H1 (cell line): ENCODE measurements at regions not wholly inside any gene's neighbourhood (a gene's known extent, or its start where the extent isn't known, plus 50 kb on each side); places are given as distances from the start of the nearest gene placed in this dataset.

ENCODE experiments used
- CTCF ChIA-PET: fragments of 300-600 bp; sonication (Branson Sonifier 250); formaldehyde crosslinking; loops from one replicate; lab custom pipeline; 2021; ENCODE audit not compliant: partially characterized antibody; lab: Charles Lee
- POLR2A ChIA-PET: fragments of 300-600 bp; sonication (Branson Sonifier 250); formaldehyde crosslinking; loops from one replicate; lab custom pipeline; 2021; ENCODE audit warnings: inconsistent platforms; ENCODE audit not compliant: partially characterized antibody; lab: Charles Lee
- DNase-seq, 2 experiments: peaks; one replicate each; pipeline versions ENCODE4 v3.0.0 to v3.0.0-alpha.2; 2010 to 2022; ENCODE audit warnings: low spot score in 2 of 2, low read depth in 1 of 2, mixed read lengths in 1 of 2
- FAIRE-seq: peaks from 2 replicates; lab custom pipeline; 2011; peaks lifted over from hg19 to GRCh38; lab: Jason Lieb, UNC
- H2AFZ ChIP-seq: 2 replicates; pipeline ENCODE4 v1.8.1; 2012; ENCODE audit warnings: low read length, inconsistent platforms
- H2AK5ac ChIP-seq: 2 replicates; pipeline ENCODE4 v1.6.1; 2013; ENCODE audit warnings: low read depth, low read length
- H2BK120ac ChIP-seq: replicated peaks from 2 replicates; pipeline ENCODE3; 2013; ENCODE audit warnings: low read depth, low read length, inconsistent platforms
- H2BK12ac ChIP-seq: 2 replicates; pipeline ENCODE4 v1.6.1; 2013; ENCODE audit warnings: low read depth, low read length
- H2BK15ac ChIP-seq: 2 replicates; pipeline ENCODE4 v1.6.1; 2013; ENCODE audit warnings: low read length
- H2BK20ac ChIP-seq: 2 replicates; pipeline ENCODE4 v1.6.1; 2013; ENCODE audit warnings: low read length
- H2BK5ac ChIP-seq: 2 replicates; pipeline ENCODE4 v1.6.1; 2013; ENCODE audit warnings: low read depth, low read length
- H3K14ac ChIP-seq: 2 replicates; pipeline ENCODE4 v1.6.1; 2013; ENCODE audit warnings: inconsistent platforms; ENCODE audit not compliant: insufficient read length
- H3K18ac ChIP-seq: 2 replicates; pipeline ENCODE4 v1.6.1; 2013; ENCODE audit warnings: low read length; ENCODE audit errors: extremely low read depth
- H3K23ac ChIP-seq: 2 replicates; pipeline ENCODE4 v1.6.1; 2013; ENCODE audit warnings: inconsistent platforms; ENCODE audit not compliant: insufficient read length
- H3K23me2 ChIP-seq: 2 replicates; pipeline ENCODE4 v1.6.1; 2013; ENCODE audit warnings: low read depth, low read length
- H3K27ac ChIP-seq: 2 replicates; pipeline ENCODE4 v1.6.1; 2011; ENCODE audit warnings: low read depth, low read length, inconsistent platforms
- H3K27me3 ChIP-seq, 4 experiments: replicated peaks in 1 of 4; 1 replicate in 1 of 4; 2 replicates in 3 of 4; pipeline versions ENCODE4 v1.6.1 to v1.8.1; 2011 to 2013; ENCODE audit warnings: low read length in 3 of 4, mild to moderate bottlenecking in 3 of 4, inconsistent platforms in 2 of 4, mixed read lengths in 2 of 4, moderate library complexity in 1 of 4; ENCODE audit not compliant: control insufficient read depth in 3 of 4, insufficient read depth in 3 of 4; ENCODE audit errors: extremely low read depth in 1 of 4
- H3K36me3 ChIP-seq, 4 experiments: 2 replicates each; pipeline versions ENCODE4 v1.6.1 to v1.8.1; 2011 to 2013; ENCODE audit warnings: mild to moderate bottlenecking in 4 of 4, low read length in 3 of 4, moderate library complexity in 2 of 4, control low read depth in 1 of 4, inconsistent platforms in 1 of 4; ENCODE audit not compliant: insufficient read depth in 4 of 4, control insufficient read depth in 2 of 4
- H3K4ac ChIP-seq: replicated peaks from 2 replicates; pipeline ENCODE3; 2013; ENCODE audit warnings: low read length, low read depth, mixed read lengths, inconsistent platforms; ENCODE audit not compliant: insufficient read length
- H3K4me1 ChIP-seq, 4 experiments: replicated peaks in 1 of 4; 1 replicate in 1 of 4; 2 replicates in 3 of 4; pipeline versions ENCODE4 v1.6.1 to v1.8.1; 2011 to 2013; ENCODE audit warnings: low read length in 3 of 4, inconsistent platforms in 2 of 4, mixed read lengths in 1 of 4; ENCODE audit not compliant: insufficient read depth in 4 of 4, control insufficient read depth in 3 of 4
- H3K4me2 ChIP-seq, 2 experiments: 2 replicates each; pipeline versions ENCODE4 v1.6.1 to v1.8.1; 2011 to 2013; ENCODE audit warnings: low read depth in 2 of 2, low read length in 2 of 2, control low read depth in 1 of 2, inconsistent platforms in 1 of 2, mild to moderate bottlenecking in 1 of 2; ENCODE audit not compliant: insufficient read depth in 1 of 2
- H3K4me3 ChIP-seq, 4 experiments: fragments of 200-600, 300-600 bp in 1 of 4; sonication (generic), shearing (Covaris generic), sonication (Bioruptor Twin) in 1 of 4; 2 replicates each; pipeline versions ENCODE4 v1.5.1 to v1.8.1; 2011 to 2016; ENCODE audit warnings: low read length in 4 of 4, low read depth in 3 of 4, control low read depth in 2 of 4, inconsistent platforms in 2 of 4, mild to moderate bottlenecking in 2 of 4, mixed read lengths in 1 of 4, moderate library complexity in 1 of 4; ENCODE audit not compliant: insufficient read depth in 2 of 4; ENCODE audit errors: extremely low read depth in 1 of 4
- H3K56ac ChIP-seq: replicated peaks from 2 replicates; pipeline ENCODE3; 2013; ENCODE audit warnings: low read depth, mild to moderate bottlenecking, mixed read lengths, low read length, inconsistent platforms; ENCODE audit not compliant: insufficient read length
- H3K79me1 ChIP-seq: 2 replicates; pipeline ENCODE4 v1.6.1; 2013; ENCODE audit warnings: low read depth, low read length, control low read depth
- H3K79me2 ChIP-seq, 2 experiments: 2 replicates each; pipeline versions ENCODE4 v1.6.1 to v1.8.1; 2012 to 2013; ENCODE audit warnings: low read length in 2 of 2, mild to moderate bottlenecking in 2 of 2, inconsistent platforms in 1 of 2; ENCODE audit not compliant: insufficient read depth in 2 of 2, control insufficient read depth in 1 of 2
- H3K9ac ChIP-seq, 4 experiments: replicated peaks in 1 of 4; 1 replicate in 1 of 4; 2 replicates in 3 of 4; pipeline versions ENCODE4 v1.6.1 to v1.8.1; 2011 to 2013; ENCODE audit warnings: low read depth in 3 of 4, low read length in 3 of 4, control low read depth in 2 of 4, mild to moderate bottlenecking in 2 of 4, moderate library complexity in 2 of 4, inconsistent platforms in 1 of 4; ENCODE audit errors: extremely low read depth in 1 of 4
- H3K9me3 ChIP-seq, 2 experiments: 2 replicates each; pipeline versions ENCODE4 v1.6.1 to v1.8.1; 2012 to 2013; ENCODE audit warnings: mild to moderate bottlenecking in 2 of 2, moderate library complexity in 2 of 2, control low read depth in 1 of 2, inconsistent platforms in 1 of 2, low read depth in 1 of 2, low read length in 1 of 2, mixed read lengths in 1 of 2; ENCODE audit not compliant: insufficient read depth in 2 of 2
- H4K20me1 ChIP-seq, 2 experiments: replicated peaks in 1 of 2; 2 replicates each; pipeline versions ENCODE3 to v1.8.1; 2011 to 2013; ENCODE audit warnings: inconsistent platforms in 2 of 2, low read length in 2 of 2, mild to moderate bottlenecking in 1 of 2; ENCODE audit not compliant: insufficient read depth in 2 of 2, control insufficient read depth in 1 of 2
- H4K5ac ChIP-seq: 2 replicates; pipeline ENCODE4 v1.6.1; 2013; ENCODE audit warnings: low read length, low read depth, mixed read lengths, inconsistent platforms; ENCODE audit not compliant: insufficient read length
- H4K8ac ChIP-seq: 2 replicates; pipeline ENCODE4 v1.8.0; 2013; ENCODE audit warnings: mild to moderate bottlenecking, moderate library complexity, low read length, inconsistent platforms; ENCODE audit not compliant: insufficient read depth; ENCODE audit errors: extremely low read depth
- H4K91ac ChIP-seq: replicated peaks from 2 replicates; pipeline ENCODE3; 2013; ENCODE audit warnings: low read length, mixed read lengths, inconsistent platforms; ENCODE audit not compliant: insufficient read length
- SIN3A ChIP-seq, 2 experiments: IDR thresholded peaks in 1 of 2; conservative IDR thresholded peaks in 1 of 2; 2 replicates each; pipeline ENCODE4 v1.6.1; 2011 to 2012; ENCODE audit warnings: low read length in 2 of 2, improper control_type of control experiment in 1 of 2, low read depth in 1 of 2, mild to moderate bottlenecking in 1 of 2

DNA sequence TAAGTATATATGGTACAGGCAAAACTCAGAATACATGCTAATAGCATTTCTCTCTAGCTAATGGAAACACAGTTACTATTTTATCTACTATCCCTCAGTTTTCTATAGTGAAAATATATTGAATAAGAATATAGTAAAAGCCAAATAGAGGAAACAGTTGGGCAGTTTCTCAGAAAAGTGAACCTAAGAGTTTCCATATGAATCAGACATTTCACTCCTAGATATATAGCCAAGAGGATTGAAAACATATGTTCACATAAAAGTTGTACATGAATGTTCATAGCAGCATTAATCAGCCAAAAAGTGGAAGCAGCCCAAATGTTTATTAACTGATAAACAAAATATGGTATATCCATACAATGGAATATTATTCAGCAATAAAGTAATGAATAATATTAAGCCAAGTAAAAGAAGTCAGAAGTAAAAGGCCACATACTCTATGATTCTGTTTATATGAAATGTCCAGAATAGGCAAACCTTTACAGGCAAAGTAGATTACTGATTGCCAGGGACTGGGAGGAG is 134.6 kb downstream of the CYB561 start:
- ChIA-PET POLR2A (no interaction called here), CTCF (no interaction called here)
- no peaks in the 10 kb centered on the region for H3K27me3 ChIP-seq
- H3K56ac ChIP-seq: no peak overlapping the region
- H2BK12ac ChIP-seq: no peak overlapping the region
- H3K4me2 ChIP-seq: no peak overlapping the region
- no peak overlapping the region for H3K4me3 ChIP-seq
- no peaks in the 10 kb centered on the region for H4K20me1 ChIP-seq
- H3K4ac ChIP-seq: no peak overlapping the region
- no peak overlapping the region for H4K91ac ChIP-seq
- no peak for TF ChIP-seq SIN3A (conservative IDR thresholded peaks at IDR 0.05 in 1 of 2, IDR thresholded peaks at IDR 0.05 in 1 of 2; ENCODE audit: low read depth in 1 of 2, low read length in 2 of 2)
- H3K14ac ChIP-seq: no peak overlapping the region
- no peaks in the 10 kb centered on the region for H3K79me2 ChIP-seq
- H3K36me3 ChIP-seq: no peaks in the 10 kb centered on the region
- no peak overlapping the region for H3K27ac ChIP-seq
- H3K4me1 ChIP-seq: no peaks in the 10 kb centered on the region
- no peak overlapping the region for H2AK5ac ChIP-seq
- no peaks in the 10 kb centered on the region for H3K79me1 ChIP-seq
- no peak overlapping the region for H3K18ac ChIP-seq
- no peak overlapping the region for H3K9ac ChIP-seq
- no peaks in the 10 kb centered on the region for H3K23me2 ChIP-seq
- no peak overlapping the region for H2AFZ ChIP-seq
- H4K5ac ChIP-seq: no peak overlapping the region
- no peak overlapping the region for H4K8ac ChIP-seq
- H3K9me3 ChIP-seq: no peaks in the 10 kb centered on the region
- H2BK20ac ChIP-seq: no peak overlapping the region
- DNase-seq (no peak), FAIRE-seq (no peak)
- H2BK15ac ChIP-seq: no peak overlapping the region
- no peak overlapping the region for H2BK5ac ChIP-seq
- no peak overlapping the region for H3K23ac ChIP-seq
- H2BK120ac ChIP-seq: no peak overlapping the region
